Stimulated activated CD4-positive, alpha-beta T cell treated with anti-CD3 and anti-CD28 coated beads, Interleukin-12 subunit alpha, Interleukin-12 subunit beta, amount 100 ng/mL, for 48 hours (primary cell): ENCODE measurements at regions not wholly inside any gene's neighbourhood (a gene's known extent, or its start where the extent isn't known, plus 50 kb on each side); places are given as distances from the start of the nearest gene placed in this dataset.

Experiments
- DNase-seq, 3 donors: peaks; one replicate each; pipeline ENCODE4 v3.0.0-alpha.2; 2020; ENCODE audit warnings: low read depth in 2 of 3, low spot score in 1 of 3

DNA sequence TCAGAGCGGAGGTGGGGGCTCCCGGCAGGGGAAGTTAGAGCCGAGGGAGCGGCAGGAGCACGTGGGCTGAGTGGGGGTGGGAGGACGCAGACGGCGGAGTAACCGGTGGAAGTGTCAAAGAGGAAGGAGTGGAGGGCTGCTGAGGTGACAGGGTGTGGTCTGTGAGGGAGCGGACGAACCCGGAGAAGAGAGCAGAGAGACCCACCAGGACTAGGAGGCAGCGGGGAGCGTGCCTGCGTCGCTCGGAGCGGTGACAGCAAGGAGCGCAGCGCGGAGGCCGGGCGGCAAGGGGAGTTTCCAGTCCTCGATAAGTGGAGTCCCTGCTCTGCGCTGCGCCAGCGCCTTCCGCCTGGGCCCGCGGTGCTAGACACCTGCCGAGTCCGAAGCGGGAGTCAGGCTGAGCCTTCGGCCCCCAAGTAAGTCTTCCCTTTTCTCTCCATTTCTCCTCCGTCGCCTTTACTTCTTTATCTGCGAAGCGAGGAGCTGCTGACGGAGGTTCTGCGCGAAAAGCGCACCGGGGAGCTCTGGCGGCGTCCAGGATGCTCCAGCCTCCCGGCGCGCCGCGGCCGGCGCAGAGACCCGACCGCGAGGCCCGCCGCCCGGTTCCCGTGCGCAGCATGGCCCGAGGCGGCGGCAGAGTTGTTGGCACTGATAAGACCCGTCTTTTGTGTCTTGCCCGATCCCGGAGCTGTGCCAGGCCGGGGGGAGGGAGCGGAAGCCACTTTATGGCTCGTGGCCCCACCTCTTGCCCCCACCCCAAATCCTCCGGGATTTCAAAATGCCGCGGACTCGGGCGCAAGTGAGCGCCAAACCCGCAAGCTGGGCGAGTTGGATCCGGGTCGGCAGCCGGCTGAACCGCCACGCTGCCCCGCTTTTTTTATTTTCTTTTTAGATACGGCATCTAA is 533.0 kb upstream of the SEMA6D start:
- DNase-seq = peak in 1 of 3 donors; percentile 2

DNA sequence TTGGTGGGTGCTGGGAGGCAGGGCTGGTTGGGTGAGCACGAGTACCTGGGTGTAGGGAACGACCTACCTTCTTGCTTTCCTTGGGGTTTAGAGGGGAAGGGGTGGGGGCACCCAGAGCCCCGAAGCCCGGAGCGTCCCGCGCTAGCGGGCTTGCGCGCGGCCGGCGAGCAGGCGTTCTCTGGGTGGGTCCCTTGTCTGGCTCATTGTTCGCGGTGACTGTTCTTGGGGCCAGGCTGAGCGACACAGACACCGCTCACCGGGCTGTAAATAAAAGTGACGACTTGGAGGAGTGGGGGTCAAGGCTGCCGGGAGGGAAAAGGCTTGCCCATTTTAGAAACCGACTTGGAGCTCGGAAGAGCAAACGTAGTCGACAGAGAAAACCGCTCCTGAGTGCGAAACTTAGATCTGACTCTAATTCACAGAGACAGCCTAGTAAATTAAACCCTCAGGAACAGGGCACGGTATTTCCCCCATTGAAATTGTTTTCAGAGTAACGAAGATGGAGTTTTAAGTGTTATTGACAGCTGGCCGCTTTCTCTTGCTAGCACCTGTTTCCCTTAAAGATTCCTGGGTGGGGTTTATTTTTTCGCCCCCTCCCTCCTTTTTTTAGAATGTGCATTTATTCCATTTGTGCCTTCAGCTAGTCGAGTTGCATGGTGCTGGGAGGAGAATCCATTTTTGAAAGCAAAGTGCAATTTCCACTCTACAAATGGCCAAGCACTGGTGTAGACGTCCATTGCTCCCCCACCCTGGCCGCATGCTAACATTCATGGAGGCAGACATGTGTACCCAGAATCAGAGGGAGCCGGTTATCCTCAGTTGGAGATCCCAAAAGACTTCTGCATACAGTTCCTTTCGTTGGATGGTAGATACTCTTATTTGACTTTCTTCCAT is 532.1 kb upstream of the SEMA6D start:
- DNase-seq = no peak

DNA sequence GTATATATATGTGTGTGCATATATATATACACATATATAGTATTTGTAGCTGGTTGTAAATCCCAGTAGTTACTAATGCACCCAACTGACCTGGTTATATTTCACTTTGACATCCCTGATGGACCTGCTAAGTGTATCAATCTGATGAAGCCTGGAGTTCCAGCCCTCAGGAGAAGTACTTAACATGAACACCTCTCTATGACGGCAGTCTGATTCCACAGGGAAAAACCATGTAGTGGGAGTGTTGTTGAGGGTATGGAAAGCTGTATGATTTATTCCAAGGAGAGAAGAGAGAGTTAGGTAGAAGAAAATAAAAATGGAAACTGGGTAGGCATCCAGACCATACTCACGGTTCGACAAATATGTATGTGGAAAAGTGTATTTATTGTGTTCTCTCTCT is 531.2 kb upstream of the SEMA6D start:
- DNase-seq = no peak

DNA sequence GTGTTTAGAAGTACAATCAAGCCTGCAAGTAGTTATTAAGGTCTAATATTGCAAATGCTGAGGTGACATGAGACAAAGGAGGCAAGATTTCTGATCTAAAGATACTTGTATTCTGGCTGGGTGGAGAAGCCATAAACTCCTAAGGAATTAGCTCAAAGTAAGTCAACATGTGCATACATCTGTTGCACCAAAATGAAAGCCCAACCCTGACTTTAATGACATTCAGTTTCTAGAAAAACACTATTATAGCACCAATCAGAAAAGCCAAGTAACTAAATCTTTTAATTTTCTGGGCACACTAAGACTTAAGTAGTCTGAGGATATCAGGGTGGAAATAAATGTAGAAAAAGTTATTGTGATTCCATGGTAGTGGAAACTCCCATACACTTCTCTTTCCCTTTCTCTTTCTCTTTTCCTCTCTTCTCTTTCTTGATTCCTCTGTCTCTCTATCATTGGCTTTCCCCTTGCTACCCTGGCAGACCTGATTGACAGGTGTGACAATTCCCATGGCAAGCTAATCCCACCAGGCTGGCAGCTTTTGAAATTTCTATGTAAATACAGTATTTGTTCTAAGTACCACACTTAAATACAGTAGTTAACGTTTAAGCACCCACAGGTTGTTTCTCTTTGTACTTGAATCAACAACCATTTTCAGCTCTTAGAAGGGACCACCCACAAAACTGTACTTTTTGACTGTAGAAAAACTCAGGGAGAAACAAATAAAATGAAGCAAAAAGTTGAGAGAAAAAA is 528.4 kb upstream of the SEMA6D start:
- DNase-seq = no peak

GRCh38 chr15:47194718-47195117 is 522.6 kb upstream of the SEMA6D start:
- DNase-seq = no peak

GRCh38 chr15:47196048-47196447 is 521.3 kb upstream of the SEMA6D start:
- DNase-seq = peak; percentile 25 to 32 (median 30)

- DNase-seq = no peak
These were observed 513.3 kb upstream of the SEMA6D start for GRCh38 chr15:47203993-47204392.

GRCh38 chr15:47206358-47206978 is 510.8 kb upstream of the SEMA6D start:
- no peak for DNase-seq

DNA sequence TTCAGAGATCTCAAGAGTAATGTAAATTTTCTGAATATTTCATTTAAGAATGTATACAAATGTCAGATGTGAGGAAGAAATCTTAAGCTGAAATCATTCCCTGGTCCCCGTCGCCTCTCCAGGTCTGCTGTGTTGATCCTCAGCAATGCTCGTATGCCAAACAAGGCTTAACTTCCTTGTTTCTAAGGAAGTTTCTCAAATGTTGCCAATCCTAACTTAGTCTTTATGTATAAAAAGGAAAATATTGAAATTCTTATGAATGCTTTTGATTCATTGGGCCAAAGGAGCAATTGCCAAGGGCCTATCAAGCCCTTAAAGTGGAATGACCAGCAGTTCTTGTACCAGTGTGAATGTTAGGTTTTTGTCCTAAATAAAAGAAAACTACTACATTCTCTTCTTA is 507.7 kb upstream of the SEMA6D start:
- DNase-seq = no peak

GRCh38 chr15:47212222-47213010 is 504.9 kb upstream of the SEMA6D start:
- no peak for DNase-seq

DNA sequence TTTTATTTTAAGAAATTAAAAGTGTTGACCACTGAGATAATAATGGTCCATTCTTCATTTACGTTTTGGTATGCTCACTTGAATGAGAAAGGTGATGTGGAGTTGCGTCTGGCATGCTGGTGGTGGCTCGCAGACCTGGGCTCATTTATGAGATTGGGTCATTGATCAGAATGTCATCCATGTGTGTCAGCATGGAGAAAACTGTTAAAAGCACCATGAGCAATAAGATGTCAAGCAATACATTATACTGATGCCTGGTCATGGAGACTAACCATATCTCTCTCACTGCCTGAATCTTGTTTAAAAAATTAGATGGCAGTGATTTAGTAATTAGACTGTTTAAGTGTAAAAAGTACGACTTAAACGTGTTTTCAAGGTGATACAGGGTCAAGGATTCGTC is 503.4 kb upstream of the SEMA6D start:
- DNase-seq = no peak

DNA sequence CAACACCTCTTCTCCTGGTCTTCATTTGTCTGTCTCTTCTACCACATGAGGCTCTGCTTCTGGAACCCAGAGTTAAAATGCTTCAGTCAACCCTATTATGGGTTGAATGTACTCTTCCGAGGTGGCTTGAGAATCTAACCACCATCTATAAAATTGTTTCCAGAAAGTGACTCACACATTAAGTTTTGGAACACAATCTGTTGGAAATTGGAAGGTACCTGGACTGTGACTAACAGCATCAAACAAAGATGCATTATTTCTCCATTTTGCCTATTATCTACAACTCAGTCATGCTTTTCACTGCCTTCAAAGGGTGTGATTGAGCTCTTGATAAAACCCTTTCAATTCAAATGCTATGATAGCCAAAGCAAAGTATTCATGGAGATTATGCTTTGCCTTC is 499.0 kb upstream of the SEMA6D start:
- DNase-seq = no peak

GRCh38 chr15:47244361-47244760 is 472.9 kb upstream of the SEMA6D start:
- no peak for DNase-seq

DNA sequence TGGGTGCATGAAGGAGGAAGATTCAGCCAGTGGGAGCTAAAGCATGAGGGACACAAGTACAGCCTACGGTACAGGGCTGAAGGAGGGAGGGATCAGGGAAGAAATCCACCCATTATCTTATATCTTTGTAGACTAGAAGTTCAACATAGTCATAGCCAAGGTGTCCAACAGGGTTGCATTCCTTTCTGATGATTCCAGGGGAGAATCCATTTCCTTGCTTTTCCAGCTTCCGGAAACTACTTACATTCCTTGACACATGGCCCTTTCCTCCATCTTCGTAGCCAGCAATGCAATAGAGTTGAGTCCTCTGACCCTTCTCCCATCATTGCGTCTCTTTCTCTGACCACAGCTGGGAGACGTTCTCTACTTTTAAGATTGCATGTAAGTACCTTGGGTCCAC is 471.0 kb upstream of the SEMA6D start:
- DNase-seq = no peak

DNA sequence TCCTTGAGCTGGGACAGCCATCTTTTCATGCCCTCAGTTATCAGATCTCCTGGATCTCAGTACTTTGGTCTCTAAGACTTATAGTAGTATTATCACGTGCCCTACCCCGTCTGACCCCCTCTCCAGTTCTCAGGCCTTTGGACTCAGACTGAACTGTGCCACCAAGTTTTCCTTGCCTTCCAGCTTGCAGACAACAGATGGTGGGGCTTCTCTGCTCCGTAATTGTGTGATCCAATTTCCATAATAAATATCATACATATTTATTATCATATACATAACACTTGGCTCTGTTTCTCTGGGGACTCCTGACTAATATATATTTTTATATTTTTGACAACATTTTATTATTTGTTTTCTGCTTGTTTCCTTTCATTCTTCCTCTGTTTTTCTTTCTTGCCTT is 458.8 kb upstream of the SEMA6D start:
- no peak for DNase-seq

- no peak for DNase-seq
These were observed 451.6 kb upstream of the SEMA6D start for GRCh38 chr15:47265686-47266085.

- DNase-seq = no peak
These were observed 450.7 kb upstream of the SEMA6D start for GRCh38 chr15:47266566-47266965.

- DNase-seq = no peak
These were observed 443.4 kb upstream of the SEMA6D start for GRCh38 chr15:47273864-47274263.

- no peak for DNase-seq
These were observed 434.1 kb upstream of the SEMA6D start for GRCh38 chr15:47283246-47283645.

DNA sequence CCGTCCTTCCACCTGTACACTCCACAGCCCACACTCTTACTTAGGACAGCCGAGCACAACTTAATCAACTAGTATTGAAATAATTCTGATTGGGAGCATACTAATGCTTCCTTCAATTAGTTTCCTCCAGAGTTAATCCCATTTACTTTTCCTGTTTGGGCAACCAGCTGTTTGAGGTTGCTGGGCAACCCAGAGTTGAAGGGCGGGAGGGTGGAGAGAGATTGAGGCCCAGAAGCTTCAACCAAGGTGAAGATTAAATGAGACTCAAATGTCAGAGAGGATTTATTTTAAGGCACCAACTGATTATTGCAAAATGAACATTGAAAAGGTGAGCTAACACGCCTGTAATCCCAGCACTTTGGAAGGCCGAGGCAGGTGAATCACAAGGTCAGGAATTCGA is 428.5 kb upstream of the SEMA6D start:
- DNase-seq = no peak
